ENCODE measurements at regions not wholly inside any gene's neighbourhood (a gene's known extent, or its start where the extent isn't known, plus 50 kb on each side); places are given as distances from the start of the nearest gene placed in this dataset.
A peak's percentile ranks its signal among the peaks of the same experiment; 100 is the strongest.
"Not testable (repeated sequence)": the region's sequence is repeated elsewhere in the genome, so short reads cannot be mapped to it uniquely, and the experiment has no call there.

GRCh38 chr17:45585794-45586650, 95.5 kb upstream of the PLEKHM1 start:
- intact Hi-C loops (cut with DNase I) = not testable (repeated sequence)
- DNase-seq (ENCODE audit: low spot score) = peak; percentile 78

- intact Hi-C loops (cut with DNase I) = not testable (repeated sequence)
These were observed 96.1 kb upstream of the PLEKHM1 start for GRCh38 chr17:45586651-45586934.

DNA sequence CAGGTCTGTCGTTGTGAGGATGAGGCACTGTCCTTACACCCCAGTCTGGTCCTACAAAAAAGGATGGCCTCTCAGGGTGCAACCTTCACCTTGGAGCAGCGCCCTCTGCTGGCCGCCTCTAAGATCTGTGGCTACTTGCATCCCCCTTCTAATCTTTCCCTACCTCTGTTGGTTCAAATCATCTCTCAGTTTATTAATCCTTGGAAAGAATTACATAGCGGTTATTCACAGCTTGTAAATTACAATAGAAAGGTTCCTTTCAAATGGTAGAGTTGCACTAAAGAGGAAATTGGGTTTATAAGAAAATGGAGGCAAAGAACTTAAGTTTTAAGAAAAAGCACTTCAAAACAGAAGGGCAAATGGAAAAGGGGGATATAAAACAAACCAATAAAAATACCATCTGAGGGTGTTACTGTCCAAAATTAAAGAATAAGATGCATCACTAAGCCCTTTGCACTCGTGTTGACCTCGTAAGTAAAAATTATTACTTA, 102.0 kb upstream of the PLEKHM1 start:
- DNase-seq (ENCODE audit: low spot score) = peak; percentile 86
- intact Hi-C loops (cut with DNase I) = not testable (repeated sequence)

More at GRCh38 chr17:45586651-45586934, 96.1 kb upstream of the PLEKHM1 start:
- not testable (repeated sequence) for DNase-seq (ENCODE audit: low spot score)

DNA sequence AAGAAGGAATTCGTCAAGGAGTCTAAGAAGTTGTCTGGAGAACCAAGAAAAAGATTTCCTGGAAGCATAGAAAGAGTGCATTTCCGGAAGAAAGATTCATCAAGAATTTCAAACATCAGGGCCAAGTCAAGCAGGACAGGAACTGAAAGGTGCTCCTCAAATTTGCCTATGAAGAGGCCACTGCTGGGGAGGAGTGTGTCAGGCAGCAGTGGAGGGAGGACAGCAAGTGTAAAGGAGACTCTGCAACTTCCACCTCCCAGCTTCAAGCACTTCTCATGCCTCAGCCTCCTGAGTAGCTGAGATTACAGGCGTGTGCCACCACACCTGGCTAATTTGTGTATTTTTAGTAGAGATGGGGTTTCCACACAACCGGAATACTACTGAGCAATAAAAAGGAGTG, 105.8 kb upstream of the PLEKHM1 start:
- intact Hi-C loops (cut with DNase I) = not testable (repeated sequence)

DNA sequence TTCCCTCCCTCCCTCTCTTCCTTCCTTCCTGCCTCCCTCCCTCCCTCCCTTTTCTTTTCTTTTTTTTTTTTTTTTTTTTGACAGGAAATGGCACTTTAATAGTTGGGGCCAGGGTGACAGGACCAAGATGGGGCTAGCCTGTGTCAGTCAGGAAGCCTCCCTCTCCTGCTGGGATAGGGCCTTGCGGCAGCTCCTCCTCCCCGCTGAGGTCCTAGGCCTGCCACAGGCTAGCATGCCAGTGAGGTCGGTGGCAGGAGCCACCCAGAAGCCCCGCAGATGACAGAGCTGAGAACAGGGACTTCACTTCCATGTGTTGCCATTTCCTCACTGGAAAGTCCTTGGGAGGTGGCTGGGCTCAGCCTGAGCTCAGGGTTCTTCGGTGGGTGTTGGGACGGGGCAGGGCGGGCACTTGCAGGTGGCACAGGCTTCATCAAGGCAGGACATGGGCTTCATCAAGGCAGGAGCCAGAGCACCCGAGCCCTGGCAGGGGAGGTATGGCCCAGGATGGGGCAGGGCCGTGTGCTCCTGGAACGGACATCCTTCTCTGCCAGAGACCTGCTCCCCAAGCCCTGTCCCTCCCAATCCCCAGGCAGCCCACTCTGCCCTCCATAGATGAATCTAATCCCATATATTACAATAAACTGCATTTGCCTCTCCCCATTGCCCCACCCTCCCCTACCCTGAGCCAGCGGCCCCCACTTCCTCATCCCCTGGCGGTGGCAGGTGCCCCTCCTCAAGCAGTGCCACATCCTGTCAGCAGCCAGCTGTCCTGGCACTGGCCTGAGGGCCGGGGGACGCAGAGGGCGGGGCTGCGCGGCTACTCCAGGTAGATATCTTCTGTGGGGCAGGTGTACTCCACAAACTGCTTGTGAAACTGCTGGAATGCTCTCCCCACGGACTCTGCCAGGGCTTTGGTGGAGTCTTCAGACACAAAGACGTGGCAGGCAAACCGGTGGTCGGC, 109.8 kb upstream of the PLEKHM1 start:
- DNase-seq (ENCODE audit: low spot score); intact Hi-C loops (cut with DNase I): not testable (repeated sequence)

More for the DNA sequence above, 105.8 kb upstream of the PLEKHM1 start:
- DNase-seq (ENCODE audit: low spot score) = not testable (repeated sequence)

DNA sequence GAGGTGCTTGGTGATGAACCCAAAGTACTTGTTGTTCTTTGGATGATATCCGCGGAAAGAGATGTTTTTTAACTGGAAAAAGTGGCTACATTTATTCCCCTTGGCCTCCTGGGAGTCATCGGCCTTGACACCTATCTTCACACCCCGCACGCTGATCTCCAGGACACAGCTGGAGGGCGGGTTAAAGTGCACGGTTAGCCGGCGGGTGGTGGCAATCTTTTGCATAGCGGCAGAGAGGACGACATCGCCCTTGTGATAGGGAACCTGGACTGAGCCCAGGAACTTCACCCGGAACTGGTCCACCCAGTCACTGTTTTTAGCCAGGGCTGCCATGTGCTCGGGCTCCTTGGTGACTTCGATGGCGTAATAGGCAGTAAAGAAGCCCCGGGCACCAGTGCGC, 110.5 kb upstream of the PLEKHM1 start:
- intact Hi-C loops (cut with DNase I); DNase-seq (ENCODE audit: low spot score): not testable (repeated sequence)

DNA sequence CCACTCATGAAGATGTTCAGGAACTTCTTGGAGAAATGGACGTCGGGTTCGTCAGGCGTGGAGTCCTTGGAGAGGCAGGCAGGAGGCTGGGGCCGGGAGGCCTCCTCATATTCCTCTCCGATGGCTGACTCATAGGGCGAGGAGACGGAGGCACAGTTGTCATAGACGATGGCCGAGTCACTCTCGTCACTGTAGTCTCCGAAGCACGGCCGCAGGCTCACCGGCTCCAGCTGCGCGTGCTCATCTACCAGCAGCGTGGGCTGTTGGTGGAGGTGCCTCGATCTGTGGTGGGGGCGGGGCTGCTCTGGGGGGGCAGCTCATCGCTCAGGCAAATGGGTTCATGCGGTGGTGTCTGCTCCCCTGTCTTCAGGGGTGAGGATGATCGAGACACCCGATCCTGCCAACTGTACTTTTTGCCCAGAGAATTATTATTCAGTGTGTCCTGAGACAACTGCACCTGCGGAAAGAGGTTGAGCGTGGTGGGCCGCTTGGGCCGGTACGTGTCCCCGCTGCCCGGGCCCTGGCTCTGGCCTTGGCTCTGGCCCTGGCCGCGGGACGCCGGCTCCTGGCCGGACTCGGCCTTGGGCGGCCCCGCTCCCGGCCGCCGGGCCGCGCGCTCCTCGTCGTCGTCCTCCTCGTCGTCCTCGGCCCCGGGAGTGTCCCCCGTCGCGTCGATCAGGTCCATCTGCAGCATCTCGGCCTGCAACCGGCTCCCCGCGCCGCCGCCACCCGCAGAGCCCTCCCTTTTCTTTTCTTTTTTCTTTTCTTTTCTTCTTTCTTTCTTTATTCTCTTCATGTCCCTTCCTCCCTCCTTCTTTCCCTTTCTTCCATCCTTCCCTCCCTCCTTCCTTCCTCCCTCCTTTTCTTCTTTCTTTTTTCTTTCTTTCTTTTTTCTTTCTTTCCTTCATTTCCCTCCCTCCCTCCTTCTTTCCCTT, 111.4 kb upstream of the PLEKHM1 start:
- intact Hi-C loops (cut with DNase I); DNase-seq (ENCODE audit: low spot score): not testable (repeated sequence)

DNA sequence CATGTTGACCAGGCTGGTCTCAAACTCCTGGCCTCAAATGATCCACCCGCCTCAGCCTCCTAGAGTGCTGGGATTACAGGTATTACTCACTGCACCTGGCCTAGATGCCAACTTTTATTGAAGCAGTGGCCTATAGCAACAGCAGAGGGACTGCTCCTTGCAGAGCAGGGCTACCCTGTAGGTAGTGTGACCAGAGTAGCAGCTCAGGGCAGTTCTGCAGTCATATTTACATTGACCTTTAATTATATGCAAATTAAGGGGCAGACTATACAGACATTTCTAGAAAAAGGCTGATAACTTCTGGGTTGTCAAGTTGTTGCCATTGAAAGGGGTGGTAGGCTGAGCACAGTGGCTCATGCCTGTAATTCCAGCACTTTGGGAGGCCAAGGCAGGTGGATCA, 115.2 kb upstream of the PLEKHM1 start:
- intact Hi-C loops (cut with DNase I); DNase-seq (ENCODE audit: low spot score): not testable (repeated sequence)

- peak; percentile 93 for DNase-seq (ENCODE audit: low spot score)
- intact Hi-C loops (cut with DNase I) = not testable (repeated sequence)
These were observed 129.5 kb upstream of the PLEKHM1 start for GRCh38 chr17:45619984-45620405.

- DNase-seq (ENCODE audit: low spot score); intact Hi-C loops (cut with DNase I): not testable (repeated sequence)
These were observed 129.9 kb upstream of the PLEKHM1 start for GRCh38 chr17:45620468-45620867.

DNA sequence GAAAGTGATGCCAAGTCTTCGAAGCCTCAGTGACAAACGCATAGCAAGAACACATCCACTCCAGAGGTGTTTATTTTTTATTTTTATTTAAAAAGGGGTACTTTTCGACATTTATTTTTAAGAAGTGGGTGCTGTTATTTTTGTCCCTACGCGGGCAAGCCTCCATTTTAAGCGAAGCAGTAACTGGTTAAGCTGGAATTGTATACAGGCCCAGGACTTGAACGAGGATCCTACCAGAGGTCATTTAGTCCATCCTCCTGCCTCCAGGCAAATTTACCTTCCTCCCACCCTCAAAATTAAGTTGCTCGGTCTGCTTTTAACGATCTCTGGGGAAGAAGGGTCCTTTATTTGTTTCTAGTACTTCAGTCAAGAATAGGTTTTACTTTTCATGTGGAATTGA, 130.6 kb upstream of the PLEKHM1 start:
- intact Hi-C loops (cut with DNase I); DNase-seq (ENCODE audit: low spot score): not testable (repeated sequence)

DNA sequence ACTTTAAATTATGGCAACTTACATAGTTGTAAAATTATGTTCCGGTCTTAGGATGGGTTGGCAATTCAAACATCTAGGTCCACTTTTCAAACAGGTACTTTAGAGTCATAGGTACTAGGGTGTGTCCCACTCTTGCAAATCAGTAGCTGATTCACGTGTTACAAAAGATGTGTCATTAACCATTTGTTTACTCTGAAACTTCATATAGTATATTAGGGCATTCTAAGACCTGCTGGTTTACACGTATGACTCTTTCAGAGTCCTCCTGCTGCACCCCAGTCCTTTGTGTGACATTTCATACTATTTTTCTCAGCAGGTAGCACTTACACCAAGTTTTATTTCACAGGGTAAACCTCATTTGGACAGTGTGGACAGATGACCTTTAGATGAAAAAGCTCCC, 131.8 kb upstream of the PLEKHM1 start:
- DNase-seq (ENCODE audit: low spot score); intact Hi-C loops (cut with DNase I): not testable (repeated sequence)

GRCh38 chr17:45628019-45628418, 137.5 kb upstream of the PLEKHM1 start:
- intact Hi-C loops (cut with DNase I) = no loop called here
- no peak for DNase-seq (ENCODE audit: low spot score)

- DNase-seq (ENCODE audit: low spot score) = no peak
- intact Hi-C loops (cut with DNase I) = no loop called here
These were observed 141.4 kb upstream of the PLEKHM1 start for GRCh38 chr17:45631941-45632340.

GRCh38 chr17:45639297-45639849, 144.7 kb upstream of the CRHR1 start:
- intact Hi-C loops (cut with DNase I) = no loop called here
- DNase-seq (ENCODE audit: low spot score) = peak; percentile 5

- intact Hi-C loops (cut with DNase I) = loop anchor here (1.0 kb wide), 1 partner anchor 192 kb away; no protein-coding TSS in a partner anchor
- DNase-seq (ENCODE audit: low spot score) = peak; percentile 79
These were observed 143.8 kb upstream of the CRHR1 start for GRCh38 chr17:45640141-45640850.

GRCh38 chr17:45641541-45641940, 142.6 kb upstream of the CRHR1 start:
- DNase-seq (ENCODE audit: low spot score) = peak; percentile 14
- intact Hi-C loops (cut with DNase I) = no loop called here

- intact Hi-C loops (cut with DNase I) = no loop called here
- no peak for DNase-seq (ENCODE audit: low spot score)
These were observed 140.5 kb upstream of the CRHR1 start for GRCh38 chr17:45643591-45643990.

Measured in cardiac septum (tissue), 1 donor.